K562 (cell line): ENCODE measurements at regions not wholly inside any gene's neighbourhood (a gene's known extent, or its start where the extent isn't known, plus 50 kb on each side); places are given as distances from the start of the nearest gene placed in this dataset.
"Not testable (repeated sequence)": the region's sequence is repeated elsewhere in the genome, so short reads cannot be mapped to it uniquely, and the experiment has no call there.

Source experiments
- ATAC-seq: fragments of 200-7000 bp; cut with Tn5 transposase; 3 replicates; pipeline ENCODE4 v1.9.1; 2020; ENCODE audit warnings: moderate library complexity
- BruUV-seq: library from RNA; stranded (reverse); fragments of 400-500 nt; replicated peaks from 2 replicates; lab custom pipeline; 2021; lab: Mats Ljungman, UMichigan
- CTCF ChIA-PET: fragments of 300-600 bp; formaldehyde crosslinking; extraction: SDS; loops from one replicate; lab custom pipeline; 2021; ENCODE audit warnings: low intra/inter-chr PET ratio; lab: Yijun Ruan, JAX
- POLR2A ChIA-PET: fragments of 300-600, 350-650 bp; sonication (Branson Sonifier 250); formaldehyde crosslinking; extraction: SDS; loops from one replicate; lab custom pipeline; 2021; ENCODE audit warnings: antibody characterized with exemption, inconsistent platforms; lab: Yijun Ruan, JAX
- DNase-seq, 4 experiments: peaks; one replicate each; pipeline versions ENCODE4 v3.0.0 to v3.0.0-alpha.2; 2011 to 2018; ENCODE audit warnings: low spot score in 3 of 4, mixed read lengths in 3 of 4; ENCODE audit errors: extremely low read depth in 1 of 4
- FAIRE-seq: peaks from 2 replicates; lab custom pipeline; 2011; peaks lifted over from hg19 to GRCh38; lab: Jason Lieb, UNC
- H2AFZ ChIP-seq: 2 replicates; pipeline ENCODE4 v1.6.0; 2011; ENCODE audit warnings: low read depth, low read length, control low read depth, inconsistent platforms
- H3K27ac ChIP-seq: fragments of 200-600 bp; 3 replicates; pipeline ENCODE4 v1.8.0; 2011; ENCODE audit warnings: low read depth, mild to moderate bottlenecking, control low read depth, inconsistent platforms, low read length, moderate library complexity, mixed read lengths; ENCODE audit errors: extremely low read depth
- H3K27me3 ChIP-seq, 2 experiments: fragments of 300-600 bp in 1 of 2; 2 replicates in 1 of 2; 3 replicates in 1 of 2; pipeline versions ENCODE4 v1.6.0 to v1.8.0; 2011; ENCODE audit warnings: inconsistent platforms in 2 of 2, low read length in 2 of 2, mild to moderate bottlenecking in 1 of 2, mixed read lengths in 1 of 2, moderate library complexity in 1 of 2; ENCODE audit not compliant: control insufficient read depth in 2 of 2, insufficient read depth in 2 of 2
- H3K36me3 ChIP-seq: fragments of 300-600 bp; 3 replicates; pipeline ENCODE4 v1.8.0; 2011; ENCODE audit warnings: mild to moderate bottlenecking, low read length, inconsistent platforms; ENCODE audit not compliant: control insufficient read depth, insufficient read depth
- H3K4me1 ChIP-seq, 2 experiments: fragments of 200-600 bp in 1 of 2; replicated peaks in 1 of 2; 2 replicates in 1 of 2; 3 replicates in 1 of 2; pipeline versions ENCODE4 v1.5.1 to v1.8.0; 2011; ENCODE audit warnings: inconsistent platforms in 2 of 2, low read length in 2 of 2, mild to moderate bottlenecking in 1 of 2, mixed read lengths in 1 of 2, moderate library complexity in 1 of 2; ENCODE audit not compliant: control insufficient read depth in 2 of 2, insufficient read depth in 2 of 2
- H3K4me2 ChIP-seq: 2 replicates; pipeline ENCODE4 v1.6.1; 2011; ENCODE audit warnings: low read length, control low read depth, inconsistent platforms, mixed read lengths; ENCODE audit not compliant: insufficient read depth
- H3K4me3 ChIP-seq: fragments of 200-600 bp; sonication (generic), shearing (Covaris generic); 2 replicates; pipeline ENCODE4 v1.5.1; 2016; ENCODE audit warnings: control low read depth, inconsistent platforms
- H3K79me2 ChIP-seq: fragments of 200-600 bp; 3 replicates; pipeline ENCODE4 v1.8.0; 2011; ENCODE audit warnings: low read length, inconsistent platforms; ENCODE audit not compliant: control insufficient read depth, insufficient read depth
- H3K9ac ChIP-seq, 2 experiments: 2 replicates each; pipeline versions ENCODE4 v1.6.0 to v1.6.1; 2011; ENCODE audit warnings: low read depth in 2 of 2, low read length in 2 of 2, control low read depth in 1 of 2, inconsistent platforms in 1 of 2, mild to moderate bottlenecking in 1 of 2, mixed read lengths in 1 of 2; ENCODE audit not compliant: insufficient read depth in 1 of 2
- H3K9me1 ChIP-seq: one replicate; pipeline ENCODE4 v1.6.0; 2011; ENCODE audit warnings: inconsistent platforms, mild to moderate bottlenecking, low read length, moderate library complexity; ENCODE audit not compliant: control insufficient read depth, insufficient read depth
- H3K9me3 ChIP-seq: replicated peaks from 2 replicates; pipeline ENCODE4 v1.5.1; 2011; ENCODE audit warnings: low read depth, low read length, inconsistent platforms; ENCODE audit not compliant: control insufficient read depth, insufficient read depth
- H4K20me1 ChIP-seq: replicated peaks from 2 replicates; pipeline ENCODE4 v1.6.1; 2011; ENCODE audit warnings: low read length, inconsistent platforms, mixed read lengths; ENCODE audit not compliant: control insufficient read depth, insufficient read depth
- ZNF316 ChIP-seq: fragments of 450-650 bp; IDR thresholded peaks from 2 replicates; pipeline ENCODE4 v1.6.1; 2016
- ZNF347 ChIP-seq: fragments of 450-650 bp; formaldehyde crosslinking; IDR thresholded peaks from 2 replicates; pipeline ENCODE4 v1.4.0; 2020; ENCODE audit warnings: low read depth, mild to moderate bottlenecking, moderate library complexity
- WGBS: fragments of 100-300 bp; shearing (Covaris generic); methylation state at CpG from one replicate; pipeline ENCODE4 v1.1.6; 2016; ENCODE audit warnings: low coverage, mixed read lengths; ENCODE audit not compliant: insufficient coverage; ENCODE audit errors: missing lambda C conversion rate; 5-methylcytosine and 5-hydroxymethylcytosine counted together
- in situ Hi-C: fragments of 300-500 bp; cut with MboI; formaldehyde crosslinking; loops from 4 replicates; pipeline ENCODE4 v1.15.0; 2018; ENCODE audit warnings: inconsistent platforms, mixed read lengths
- intact Hi-C: fragments of 100-400 bp; cut with micrococcal nuclease; formaldehyde crosslinking; loops from 2 replicates; pipeline ENCODE4 v1.14.2; 2022
- TF ChIP-seq, protein P1 (sequence below): IDR thresholded peaks from 2 replicates; pipeline ENCODE4 v1.6.1; 2016; ENCODE audit warnings: missing genetic modification characterization, missing compliant biosample characterization

DNA sequence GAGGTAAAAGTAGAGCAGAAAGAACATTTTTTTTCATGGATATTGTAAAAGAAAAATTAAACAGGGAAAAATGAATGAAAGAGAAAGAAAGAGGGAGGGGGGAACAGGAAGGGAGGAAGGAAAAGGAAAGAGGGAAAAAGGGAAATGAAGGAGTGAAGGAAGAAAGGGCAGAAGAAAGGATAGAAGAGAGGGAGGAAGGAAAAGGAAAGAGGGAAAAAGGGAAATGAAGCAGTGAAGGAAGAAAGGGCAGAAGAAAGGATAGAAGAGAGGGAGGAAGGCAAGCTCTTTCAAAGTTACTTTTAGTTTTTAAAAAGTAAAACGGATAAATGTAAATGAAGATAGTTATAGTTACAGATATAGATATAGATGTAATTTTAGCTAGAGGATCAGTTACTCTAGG is 1676.7 kb downstream of the MRPL39 start:
- intact Hi-C loops (no loop called here), in situ Hi-C loops (no loop called here)
- H3K4me3 ChIP-seq: no peak overlapping the region
- ATAC-seq: no peak
- H3K27ac ChIP-seq: no peak overlapping the region
- FAIRE-seq: no peak
- no peak for DNase-seq
- H3K79me2 ChIP-seq: 0 out of 3 replicates have a peak, but pooled peaks cover 2% of the 10 kb centered on the region
- no peaks in the 10 kb centered on the region for H3K27me3 ChIP-seq
- no TSS peak for BruUV-seq
- H2AFZ ChIP-seq: no peak overlapping the region
- ChIA-PET POLR2A (interaction anchor here (0.7 kb wide), 1 partner anchor 8 kb away, joined by 3 read pairs; no protein-coding TSS in a partner anchor), CTCF (no interaction called here)
- H3K9ac ChIP-seq: no peak overlapping the region
- H3K9me1 ChIP-seq: no peaks in the 10 kb centered on the region
- 16% methylated on average over 1 of the region's 1 CpG for WGBS
- no peak overlapping the region for H3K4me2 ChIP-seq
- peaks cover 2% of the 10 kb centered on the region; the same call in 1 of the 3 replicates for H3K36me3 ChIP-seq
- H3K4me1 ChIP-seq: no peaks in the 10 kb centered on the region
- no peaks in the 10 kb centered on the region for H4K20me1 ChIP-seq
- 0 out of 2 replicates have a peak, but pooled peaks cover 4% of the 10 kb centered on the region for H3K9me3 ChIP-seq
- TF ChIP-seq, protein P1, sequence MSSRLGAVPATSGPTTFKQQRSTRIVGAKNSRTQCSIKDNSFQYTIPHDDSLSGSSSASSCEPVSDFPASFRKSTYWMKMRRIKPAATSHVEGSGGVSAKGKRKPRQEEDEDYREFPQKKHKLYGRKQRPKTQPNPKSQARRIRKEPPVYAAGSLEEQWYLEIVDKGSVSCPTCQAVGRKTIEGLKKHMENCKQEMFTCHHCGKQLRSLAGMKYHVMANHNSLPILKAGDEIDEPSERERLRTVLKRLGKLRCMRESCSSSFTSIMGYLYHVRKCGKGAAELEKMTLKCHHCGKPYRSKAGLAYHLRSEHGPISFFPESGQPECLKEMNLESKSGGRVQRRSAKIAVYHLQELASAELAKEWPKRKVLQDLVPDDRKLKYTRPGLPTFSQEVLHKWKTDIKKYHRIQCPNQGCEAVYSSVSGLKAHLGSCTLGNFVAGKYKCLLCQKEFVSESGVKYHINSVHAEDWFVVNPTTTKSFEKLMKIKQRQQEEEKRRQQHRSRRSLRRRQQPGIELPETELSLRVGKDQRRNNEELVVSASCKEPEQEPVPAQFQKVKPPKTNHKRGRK (tag): peak; percentile 28; the same call in 1 of the 2 replicates
- no peak for TF ChIP-seq ZNF347 (CRISPR knock-in tag)

DNA sequence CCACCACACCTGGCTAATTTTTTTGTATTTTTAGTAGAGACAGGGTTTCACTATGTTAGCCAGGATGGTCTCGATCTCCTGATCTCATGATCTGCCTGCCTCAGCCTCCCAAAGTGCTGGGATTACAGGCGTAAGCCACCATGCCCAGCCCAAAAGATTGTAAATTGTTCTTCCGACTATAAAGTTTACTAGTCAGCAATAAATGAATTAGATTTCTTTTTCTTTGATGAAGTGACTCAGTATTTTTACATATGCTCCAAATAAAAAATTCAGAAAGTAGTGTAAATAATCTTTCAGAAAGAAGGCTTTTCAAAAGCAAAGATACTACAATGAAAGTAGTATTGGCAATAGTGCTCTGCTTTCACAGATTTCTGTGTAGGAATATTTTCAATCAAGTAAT is 1680.9 kb downstream of the MRPL39 start:
- BruUV-seq, CTCF ChIA-PET: not testable (repeated sequence)

More for the DNA sequence above, 1680.9 kb downstream of the MRPL39 start:
- H3K9me3 ChIP-seq, H3K4me3 ChIP-seq, H3K27ac ChIP-seq, H3K4me2 ChIP-seq, H3K4me1 ChIP-seq, H3K27me3 ChIP-seq, FAIRE-seq, H3K9ac ChIP-seq, H3K79me2 ChIP-seq, H3K36me3 ChIP-seq, DNase-seq, intact Hi-C loops, H4K20me1 ChIP-seq, H3K9me1 ChIP-seq, in situ Hi-C loops, ATAC-seq, POLR2A ChIA-PET, H2AFZ ChIP-seq: not testable (repeated sequence)
- 6% methylated on average over 2 of the region's 3 CpGs for WGBS
- TF ChIP-seq ZNF316: peak; percentile 56; the same call in 1 of the 2 replicates
